Left lung (tissue), 4 donors: ENCODE measurements at regions not wholly inside any gene's neighbourhood (a gene's known extent, or its start where the extent isn't known, plus 50 kb on each side); places are given as distances from the start of the nearest gene placed in this dataset.

ENCODE experiments used
- ATAC-seq: fragments of 200-7000 bp; cut with Tn5 transposase; one replicate; pipeline ENCODE4 v1.9.1; 2020; ENCODE audit warnings: moderate library complexity
- DNase-seq, 4 donors: peaks; one replicate each; pipeline ENCODE4 v3.0.0-alpha.2; 2013 to 2020
- H3K27ac ChIP-seq, 2 donors: fragments of 200-600 bp; sonication (generic) in 1 of 2; one replicate each; pipeline versions ENCODE4 v1.5.0 to v1.8.0; 2020 to 2021
- H3K27me3 ChIP-seq, 2 donors: fragments of 200-600 bp; sonication (generic) in 1 of 2; one replicate each; pipeline versions ENCODE4 v1.5.0 to v1.8.0; 2020 to 2021
- H3K36me3 ChIP-seq, 2 donors: fragments of 200-600 bp; sonication (generic) in 1 of 2; one replicate each; pipeline versions ENCODE4 v1.5.0 to v1.8.0; 2020 to 2021
- H3K4me1 ChIP-seq, 2 donors: fragments of 200-600 bp; one replicate each; pipeline ENCODE4 v1.8.0; 2021
- H3K4me3 ChIP-seq, 2 donors: fragments of 200-600 bp; sonication (generic) in 1 of 2; one replicate each; pipeline versions ENCODE4 v1.5.0 to v1.8.0; 2020 to 2021; ENCODE audit warnings: mild to moderate bottlenecking in 1 of 2
- H3K9me3 ChIP-seq, 2 donors: fragments of 200-600 bp; sonication (generic) in 1 of 2; one replicate each; pipeline versions ENCODE4 v1.5.0 to v1.8.0; 2020 to 2021
- intact Hi-C, 2 donors: fragments of 100-400 bp; cut with DNase I; formaldehyde crosslinking; loops; one replicate each; pipeline versions ENCODE4 v1.11.2 to v1.14.2; 2022
- TF ChIP-seq, protein P1 (sequence below), 2 donors: fragments of 200-600 bp; sonication (generic) in 1 of 2; IDR thresholded peaks; one replicate each; pipeline versions ENCODE4 v1.5.0 to v1.8.0; 2021; ENCODE audit warnings: antibody characterized with exemption in 2 of 2
- donor health status: DM: no; HTN: yes; CAD: no.
- donor health status: DM: no; HTN: no; CAD: no.

DNA sequence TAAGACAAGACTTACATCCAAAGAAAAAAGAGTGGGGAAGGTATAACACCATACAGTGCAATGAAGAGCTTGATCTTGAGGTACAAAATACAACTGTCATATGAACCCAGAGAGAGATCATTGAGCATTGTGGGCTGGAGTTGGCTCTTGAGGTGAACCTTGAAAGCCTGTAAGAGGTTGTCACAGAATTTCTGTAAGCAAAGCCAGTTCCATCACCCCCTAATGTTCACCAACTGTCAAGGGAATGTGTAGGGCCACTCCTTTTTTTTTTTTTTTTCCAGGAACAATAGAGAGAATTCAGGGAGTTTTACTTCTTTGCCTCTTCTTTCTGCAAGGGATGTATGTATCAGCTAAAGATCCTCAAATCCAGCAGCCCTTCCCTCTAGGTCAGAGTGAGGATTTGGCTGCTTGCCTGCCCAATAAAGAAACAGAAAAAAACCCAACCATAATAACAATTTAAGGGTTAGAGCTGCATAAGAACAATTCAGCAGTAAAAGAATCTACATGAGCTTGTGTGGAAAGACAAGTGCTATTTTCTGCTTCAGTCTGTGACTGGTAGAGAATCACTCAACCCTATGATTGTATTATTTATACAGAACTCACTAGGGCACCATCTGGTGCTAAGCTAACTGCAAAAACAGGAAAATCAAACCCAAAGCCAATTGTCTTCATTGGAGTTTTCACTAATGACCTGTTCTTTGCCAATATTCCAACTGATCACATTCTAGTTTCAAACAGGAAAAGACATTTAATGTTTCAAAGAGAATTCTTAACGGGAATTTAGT, 217.5 kb upstream of the TEX13C start:
- no peaks in the 10 kb centered on the region for H3K27me3 ChIP-seq
- TF ChIP-seq, protein P1, sequence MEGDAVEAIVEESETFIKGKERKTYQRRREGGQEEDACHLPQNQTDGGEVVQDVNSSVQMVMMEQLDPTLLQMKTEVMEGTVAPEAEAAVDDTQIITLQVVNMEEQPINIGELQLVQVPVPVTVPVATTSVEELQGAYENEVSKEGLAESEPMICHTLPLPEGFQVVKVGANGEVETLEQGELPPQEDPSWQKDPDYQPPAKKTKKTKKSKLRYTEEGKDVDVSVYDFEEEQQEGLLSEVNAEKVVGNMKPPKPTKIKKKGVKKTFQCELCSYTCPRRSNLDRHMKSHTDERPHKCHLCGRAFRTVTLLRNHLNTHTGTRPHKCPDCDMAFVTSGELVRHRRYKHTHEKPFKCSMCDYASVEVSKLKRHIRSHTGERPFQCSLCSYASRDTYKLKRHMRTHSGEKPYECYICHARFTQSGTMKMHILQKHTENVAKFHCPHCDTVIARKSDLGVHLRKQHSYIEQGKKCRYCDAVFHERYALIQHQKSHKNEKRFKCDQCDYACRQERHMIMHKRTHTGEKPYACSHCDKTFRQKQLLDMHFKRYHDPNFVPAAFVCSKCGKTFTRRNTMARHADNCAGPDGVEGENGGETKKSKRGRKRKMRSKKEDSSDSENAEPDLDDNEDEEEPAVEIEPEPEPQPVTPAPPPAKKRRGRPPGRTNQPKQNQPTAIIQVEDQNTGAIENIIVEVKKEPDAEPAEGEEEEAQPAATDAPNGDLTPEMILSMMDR (IDR thresholded peaks at IDR 0.05), result no peak
- intact Hi-C loops, result no loop called here
- no peaks in the 10 kb centered on the region for H3K36me3 ChIP-seq
- no peak overlapping the region for H3K27ac ChIP-seq
- no peak for ATAC-seq
- no peak overlapping the region for H3K4me3 ChIP-seq
- no peaks in the 10 kb centered on the region for H3K4me1 ChIP-seq
- no peaks in the 10 kb centered on the region for H3K9me3 ChIP-seq
- no peak for DNase-seq

DNA sequence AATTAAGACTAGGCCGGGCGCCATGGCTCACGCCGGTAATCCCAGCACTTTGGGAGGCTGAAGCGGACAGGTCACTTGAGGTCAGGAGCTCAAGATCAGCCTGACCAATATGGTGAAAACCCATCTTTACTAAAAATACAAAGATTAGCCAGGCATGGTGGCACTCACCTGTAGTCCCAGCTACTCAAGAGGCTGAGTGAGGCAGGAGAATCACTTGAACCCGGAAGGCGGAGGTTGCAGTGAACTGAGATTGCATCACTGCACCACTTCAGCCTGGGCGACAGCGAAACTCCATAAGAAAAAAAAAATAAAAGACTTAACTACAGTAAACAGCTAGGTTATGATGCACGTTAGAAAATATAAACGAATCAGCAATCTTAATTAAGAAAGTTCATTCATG, 216.0 kb upstream of the TEX13C start:
- no peaks in the 10 kb centered on the region for H3K9me3 ChIP-seq
- TF ChIP-seq, protein P1 (IDR thresholded peaks at IDR 0.05), result no peak
- no peak overlapping the region for H3K4me3 ChIP-seq
- ATAC-seq (peak; percentile 54), DNase-seq (peak in 1 of 4 donors; percentile 34)
- intact Hi-C loops, result no loop called here
- H3K27ac ChIP-seq, result no peak overlapping the region
- no peaks in the 10 kb centered on the region for H3K36me3 ChIP-seq
- no peaks in the 10 kb centered on the region for H3K4me1 ChIP-seq
- no peaks in the 10 kb centered on the region for H3K27me3 ChIP-seq

DNA sequence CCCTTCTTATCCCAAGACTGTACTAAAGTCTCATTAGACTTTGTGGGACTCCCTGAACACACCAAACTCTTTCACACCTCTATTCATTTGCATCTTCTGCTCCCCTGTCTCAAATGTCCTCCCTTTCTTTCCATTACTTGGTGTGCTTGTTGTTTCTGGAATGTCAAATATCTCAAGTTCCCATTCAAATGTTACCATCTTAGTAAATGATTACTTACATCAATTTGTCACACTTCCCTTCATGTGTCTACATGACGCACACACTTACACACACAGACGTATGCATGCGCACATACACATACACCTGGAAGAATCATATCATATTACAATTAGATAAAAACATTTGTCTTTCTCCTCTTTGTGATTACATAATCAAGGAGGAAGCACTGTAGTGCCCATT, 210.8 kb upstream of the TEX13C start:
- Histone ChIP-seq H3K27me3 (peaks cover 0 to 2% of the 10 kb centered on the region in 2 donors), H3K4me3 (no peak overlapping the region), H3K9me3 (no peaks in the 10 kb centered on the region), H3K36me3 (no peaks in the 10 kb centered on the region), H3K27ac (no peak overlapping the region), H3K4me1 (no peaks in the 10 kb centered on the region)
- intact Hi-C loops, result no loop called here
- ATAC-seq, result no peak
- TF ChIP-seq, protein P1 (IDR thresholded peaks at IDR 0.05), result no peak
- DNase-seq, result no peak

DNA sequence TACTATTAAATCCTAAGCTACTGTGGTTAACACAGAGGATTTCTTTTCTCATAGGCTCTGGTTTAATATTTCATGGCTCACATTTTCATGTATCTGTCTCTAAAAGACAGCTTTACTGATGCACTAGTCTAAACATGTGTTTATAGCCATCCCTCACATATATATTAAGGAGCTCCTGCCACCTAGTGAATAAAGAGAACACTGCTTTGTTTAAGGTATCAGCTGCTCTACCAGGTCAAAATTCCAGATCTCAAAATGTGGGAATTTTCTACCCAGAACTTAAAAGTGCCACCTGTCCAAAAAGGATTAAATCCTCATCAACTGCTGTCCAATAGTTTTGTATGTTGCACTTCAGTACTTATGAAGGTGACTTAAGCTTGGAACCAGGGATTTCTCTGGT, 188.5 kb upstream of the TEX13C start:
- Histone ChIP-seq H3K4me1 (no peaks in the 10 kb centered on the region), H3K27me3 (no peaks in the 10 kb centered on the region), H3K4me3 (no peak overlapping the region), H3K36me3 (no peaks in the 10 kb centered on the region), H3K27ac (no peak overlapping the region), H3K9me3 (no peaks in the 10 kb centered on the region)
- no peak for DNase-seq
- ATAC-seq, result peak; percentile 74
- TF ChIP-seq, protein P1 (IDR thresholded peaks at IDR 0.05), result peak in 1 of 2 donors; percentile 24
- intact Hi-C loops, result no loop called here

DNA sequence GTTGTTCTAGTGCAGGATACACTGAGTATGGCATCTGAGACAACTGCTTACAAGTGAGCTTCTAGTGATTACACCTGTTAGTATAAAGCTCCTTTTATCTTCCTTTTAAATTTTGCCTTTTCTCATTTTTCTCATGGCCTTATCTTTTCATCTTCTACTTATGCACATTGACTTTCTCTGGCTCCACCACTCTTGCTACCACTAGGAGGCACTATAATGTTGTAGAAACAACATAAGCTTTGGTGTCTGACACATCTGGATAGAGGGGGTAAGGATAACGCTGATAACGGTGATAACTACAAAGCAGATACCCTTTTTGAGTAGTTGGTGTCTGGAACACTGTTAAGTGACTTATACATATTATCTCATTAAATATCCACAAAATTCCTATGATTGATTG, 187.4 kb upstream of the TEX13C start:
- no peaks in the 10 kb centered on the region for H3K36me3 ChIP-seq
- H3K27ac ChIP-seq, result no peak overlapping the region
- no peak overlapping the region for H3K4me3 ChIP-seq
- TF ChIP-seq, protein P1 (IDR thresholded peaks at IDR 0.05), result peak in 1 of 2 donors; percentile 18
- ATAC-seq (peak; percentile 31), DNase-seq (no peak)
- no peaks in the 10 kb centered on the region for H3K9me3 ChIP-seq
- no peaks in the 10 kb centered on the region for H3K27me3 ChIP-seq
- no peaks in the 10 kb centered on the region for H3K4me1 ChIP-seq
- intact Hi-C loops, result no loop called here
